LNCaP clone FGC (cell line): ENCODE measurements at regions not wholly inside any gene's neighbourhood (a gene's known extent, or its start where the extent isn't known, plus 50 kb on each side); places are given as distances from the start of the nearest gene placed in this dataset.

Source experiments
- DNase-seq: peaks from one replicate; pipeline ENCODE4 v3.0.0-alpha.2; 2011; ENCODE audit warnings: low read depth
- H3K4me3 ChIP-seq: 2 replicates; pipeline ENCODE4 v1.5.1; 2011; ENCODE audit warnings: mild to moderate bottlenecking, low read depth, low read length, control low read depth
- TF ChIP-seq, protein P1 (sequence below): IDR thresholded peaks from 2 replicates; pipeline ENCODE4 v1.5.1; 2012; ENCODE audit warnings: mild to moderate bottlenecking; ENCODE audit not compliant: control insufficient read depth, insufficient read depth; ENCODE audit errors: extremely low read depth

- TF ChIP-seq, protein P1, sequence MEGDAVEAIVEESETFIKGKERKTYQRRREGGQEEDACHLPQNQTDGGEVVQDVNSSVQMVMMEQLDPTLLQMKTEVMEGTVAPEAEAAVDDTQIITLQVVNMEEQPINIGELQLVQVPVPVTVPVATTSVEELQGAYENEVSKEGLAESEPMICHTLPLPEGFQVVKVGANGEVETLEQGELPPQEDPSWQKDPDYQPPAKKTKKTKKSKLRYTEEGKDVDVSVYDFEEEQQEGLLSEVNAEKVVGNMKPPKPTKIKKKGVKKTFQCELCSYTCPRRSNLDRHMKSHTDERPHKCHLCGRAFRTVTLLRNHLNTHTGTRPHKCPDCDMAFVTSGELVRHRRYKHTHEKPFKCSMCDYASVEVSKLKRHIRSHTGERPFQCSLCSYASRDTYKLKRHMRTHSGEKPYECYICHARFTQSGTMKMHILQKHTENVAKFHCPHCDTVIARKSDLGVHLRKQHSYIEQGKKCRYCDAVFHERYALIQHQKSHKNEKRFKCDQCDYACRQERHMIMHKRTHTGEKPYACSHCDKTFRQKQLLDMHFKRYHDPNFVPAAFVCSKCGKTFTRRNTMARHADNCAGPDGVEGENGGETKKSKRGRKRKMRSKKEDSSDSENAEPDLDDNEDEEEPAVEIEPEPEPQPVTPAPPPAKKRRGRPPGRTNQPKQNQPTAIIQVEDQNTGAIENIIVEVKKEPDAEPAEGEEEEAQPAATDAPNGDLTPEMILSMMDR, result no peak
- no peak overlapping the region for H3K4me3 ChIP-seq
- DNase-seq, result no peak
Measured at GRCh38 chr16:51953286-51953985, 593.5 kb downstream of the TOX3 start.

DNA sequence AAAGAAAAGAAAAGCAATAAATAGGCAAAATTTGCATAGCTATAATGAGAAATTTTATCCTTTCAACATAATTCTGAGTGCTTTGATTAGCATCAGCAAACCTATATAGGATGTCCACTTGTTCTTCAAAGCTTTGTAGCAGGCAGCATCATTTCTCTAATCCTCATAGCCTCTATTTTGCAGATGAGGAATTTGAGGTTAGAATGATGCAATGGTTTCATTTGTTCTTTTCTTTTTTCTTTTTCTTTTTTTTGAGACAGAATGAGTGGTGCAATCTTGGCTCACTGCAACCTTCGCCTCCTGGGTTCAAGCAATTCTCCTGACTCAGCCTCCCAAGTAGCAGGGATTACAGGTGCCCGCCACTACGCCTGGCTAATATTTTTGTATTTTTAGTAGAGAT, 594.4 kb downstream of the TOX3 start:
- TF ChIP-seq, protein P1, result no peak
- no peak overlapping the region for H3K4me3 ChIP-seq
- no peak for DNase-seq

GRCh38 chr16:51951668-51952298, 595.2 kb downstream of the TOX3 start:
- DNase-seq, result no peak
- TF ChIP-seq, protein P1, result no peak
- H3K4me3 ChIP-seq, result no peak overlapping the region

GRCh38 chr16:51950118-51950780, 596.7 kb downstream of the TOX3 start:
- DNase-seq, result no peak
- TF ChIP-seq, protein P1, result no peak
- no peak overlapping the region for H3K4me3 ChIP-seq

GRCh38 chr16:51949282-51949681, 597.7 kb downstream of the TOX3 start:
- DNase-seq, result no peak
- no peak overlapping the region for H3K4me3 ChIP-seq
- TF ChIP-seq, protein P1, result no peak

- H3K4me3 ChIP-seq, result no peak overlapping the region
- DNase-seq, result no peak
- TF ChIP-seq, protein P1, result no peak
Measured at GRCh38 chr16:51941412-51941811, 605.5 kb downstream of the TOX3 start.
